ENCODE measurements at regions not wholly inside any gene's neighbourhood (a gene's known extent, or its start where the extent isn't known, plus 50 kb on each side); places are given as distances from the start of the nearest gene placed in this dataset.

- TF ChIP-seq THYN1 (CRISPR knock-in tag; IDR thresholded peaks at IDR 0.05; ENCODE audit: borderline replicate concordance, low read depth), result no peak
- TF ChIP-seq GATAD1 (CRISPR knock-in tag; IDR thresholded peaks at IDR 0.05), result no peak
- TF ChIP-seq MLLT10 (CRISPR knock-in tag; IDR thresholded peaks at IDR 0.05), result no peak
- TF ChIP-seq NR2F6 (IDR thresholded peaks at IDR 0.05), result no peak
- no peak for TF ChIP-seq NR2F6 (CRISPR knock-in tag; IDR thresholded peaks at IDR 0.05)
- no peak for TF ChIP-seq ZFP41 (CRISPR knock-in tag; IDR thresholded peaks at IDR 0.05; ENCODE audit: borderline replicate concordance)
- TF ChIP-seq SMC3 (IDR thresholded peaks at IDR 0.05; ENCODE audit: low read length), result no peak
- TF ChIP-seq ZNF367 (CRISPR knock-in tag; IDR thresholded peaks at IDR 0.05; ENCODE audit: borderline replicate concordance), result no peak
- POLR2A ChIA-PET, result no interaction called here
- H3K9me3 ChIP-seq (ENCODE audit: low read length), result peaks cover 16% of the 10 kb centered on the region
- H4K20me1 ChIP-seq (ENCODE audit: insufficient read depth, low read length), result no peaks in the 10 kb centered on the region
- no peaks in the 10 kb centered on the region for H3K79me2 ChIP-seq (ENCODE audit: insufficient read depth, low read length)
- DNase-seq (ENCODE audit: low spot score) (no peak), FAIRE-seq (no peak), ATAC-seq (no peak)
- no peak overlapping the region for H3K9ac ChIP-seq (ENCODE audit: insufficient read depth, low read depth, low read length)
- H3K27ac ChIP-seq (ENCODE audit: extremely low read length, insufficient read depth, low read length), result no peak overlapping the region
- 59% methylated on average over 22 of the region's 33 CpGs for WGBS (ENCODE audit: low lambda C conversion rate)
- H3K27me3 ChIP-seq (ENCODE audit: control insufficient read depth in 1 of 2, insufficient read depth in 2 of 2, low read length in 2 of 2), result no peaks in the 10 kb centered on the region
- intact Hi-C loops (cut with micrococcal nuclease; ENCODE audit: unreplicated experiment), result no loop called here
- CTCF ChIA-PET (ENCODE audit: low intra/inter-chr PET ratio, low total read pairs), result no interaction called here
- no peak overlapping the region for H3K4me2 ChIP-seq (ENCODE audit: low read depth, low read length)
- H3K4me3 ChIP-seq (replicated peaks in 1 of 3; ENCODE audit: insufficient read depth in 1 of 3, low read depth in 2 of 3, low read length in 3 of 3), result no peak overlapping the region
- H3K4me1 ChIP-seq (ENCODE audit: insufficient read depth, low read length), result no peaks in the 10 kb centered on the region
- H2AFZ ChIP-seq (ENCODE audit: low read length), result no peak overlapping the region
- no TSS peak for BruUV-seq (replicated peaks)
- in situ Hi-C loops (cut with HindIII; ENCODE audit: extremely low pct_ligation_motif_present, low pct_unique_long_range_greater_than_20kb), result no loop called here
- no peaks in the 10 kb centered on the region for H3K36me3 ChIP-seq (replicated peaks in 1 of 2; ENCODE audit: control insufficient read depth in 1 of 2, insufficient read depth in 2 of 2, low read length in 2 of 2)
Observed at GRCh38 chr7:94848992-94849576, 58.3 kb upstream of the PPP1R9A start.

DNA sequence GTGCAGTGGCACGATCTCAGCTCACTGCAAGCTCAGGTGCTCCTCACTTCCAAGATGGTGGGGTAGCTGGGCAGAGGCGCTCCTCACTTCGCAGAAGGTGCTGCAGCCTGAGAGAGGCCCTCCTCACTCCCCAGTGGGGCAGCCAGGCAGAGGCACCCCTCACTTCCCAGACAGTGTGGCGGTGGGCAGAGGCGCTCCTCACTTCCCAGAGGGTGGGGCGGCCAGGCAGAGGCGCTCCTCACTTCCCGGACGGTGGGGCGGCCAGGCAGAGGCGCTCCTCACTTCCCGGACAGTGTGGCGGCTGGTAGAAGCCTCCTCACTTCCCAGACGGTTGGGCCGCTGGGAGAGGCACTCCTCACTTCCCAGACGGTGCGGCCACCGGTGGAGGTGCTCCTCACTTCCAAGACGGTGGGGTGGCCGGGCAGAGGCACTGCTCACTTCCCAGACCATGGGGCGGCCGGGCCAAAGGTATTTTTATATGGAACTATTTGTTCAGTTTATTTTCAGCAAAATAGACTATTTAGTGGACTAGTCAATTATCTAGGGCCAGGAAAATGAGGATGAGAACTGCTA, 57.7 kb upstream of the PPP1R9A start:
- H3K27me3 ChIP-seq (ENCODE audit: control insufficient read depth in 1 of 2, insufficient read depth in 2 of 2, low read length in 2 of 2), result no peaks in the 10 kb centered on the region
- no peak overlapping the region for H3K27ac ChIP-seq (ENCODE audit: extremely low read length, insufficient read depth, low read length)
- no peak for DNase-seq (ENCODE audit: low spot score)
- no TSS peak for BruUV-seq (replicated peaks)
- ChIA-PET POLR2A (no interaction called here), CTCF (ENCODE audit: low intra/inter-chr PET ratio, low total read pairs) (no interaction called here)
- no peak for TF ChIP-seq ZNF460 (CRISPR knock-in tag; IDR thresholded peaks at IDR 0.05; ENCODE audit: borderline replicate concordance)
- no peak for TF ChIP-seq RAD51 (IDR thresholded peaks at IDR 0.05; ENCODE audit: borderline replicate concordance)
- H4K20me1 ChIP-seq (ENCODE audit: insufficient read depth, low read length), result no peaks in the 10 kb centered on the region
- in situ Hi-C loops (cut with HindIII; ENCODE audit: extremely low pct_ligation_motif_present, low pct_unique_long_range_greater_than_20kb) (no loop called here), intact Hi-C loops (cut with micrococcal nuclease; ENCODE audit: unreplicated experiment) (no loop called here)
- H3K9me3 ChIP-seq (ENCODE audit: low read length), result peaks cover 10% of the 10 kb centered on the region
- no peak overlapping the region for H3K4me3 ChIP-seq (replicated peaks in 1 of 3; ENCODE audit: insufficient read depth in 1 of 3, low read depth in 2 of 3, low read length in 3 of 3)
- no peak overlapping the region for H3K4me2 ChIP-seq (ENCODE audit: low read depth, low read length)
- no peaks in the 10 kb centered on the region for H3K79me2 ChIP-seq (ENCODE audit: insufficient read depth, low read length)
- WGBS (ENCODE audit: low lambda C conversion rate), result 68% methylated on average over 9 of the region's 22 CpGs
- ATAC-seq, result no peak
- no peaks in the 10 kb centered on the region for H3K36me3 ChIP-seq (replicated peaks in 1 of 2; ENCODE audit: control insufficient read depth in 1 of 2, insufficient read depth in 2 of 2, low read length in 2 of 2)
- no peak for FAIRE-seq
- H3K4me1 ChIP-seq (ENCODE audit: insufficient read depth, low read length), result no peaks in the 10 kb centered on the region
- no peak overlapping the region for H3K9ac ChIP-seq (ENCODE audit: insufficient read depth, low read depth, low read length)
- H2AFZ ChIP-seq (ENCODE audit: low read length), result no peak overlapping the region
